HEK293 (cell line): ENCODE measurements at regions not wholly inside any gene's neighbourhood (a gene's known extent, or its start where the extent isn't known, plus 50 kb on each side); places are given as distances from the start of the nearest gene placed in this dataset.

Experiments
- CTCF ChIA-PET: fragments of 350-600 bp; formaldehyde crosslinking; extraction: SDS; loops from one replicate; lab custom pipeline; 2021; ENCODE audit warnings: antibody characterized with exemption; lab: Yijun Ruan, JAX
- POLR2A ChIA-PET: fragments of 300-600 bp; formaldehyde crosslinking; extraction: SDS; loops from one replicate; lab custom pipeline; 2020; ENCODE audit warnings: antibody characterized with exemption, inconsistent platforms; lab: Yijun Ruan, JAX
- H3K27ac ChIP-seq: fragments of 200-500 bp; sonication (Bioruptor generic); 2 replicates; pipeline ENCODE4 v1.5.1; 2014; ENCODE audit warnings: low read depth, low read length, control low read depth, inconsistent platforms; ENCODE audit errors: extremely low read depth
- H3K36me3 ChIP-seq, 2 experiments: fragments of 200-500 bp in 1 of 2; sonication (Bioruptor generic) in 1 of 2; 1 replicate in 1 of 2; 2 replicates in 1 of 2; pipeline ENCODE4 v1.5.1; 2014 to 2017; ENCODE audit warnings: inconsistent platforms in 2 of 2, low read length in 2 of 2; ENCODE audit not compliant: control insufficient read depth in 2 of 2, insufficient read depth in 1 of 2
- H3K4me1 ChIP-seq: fragments of 200-500 bp; sonication (Bioruptor generic); 2 replicates; pipeline ENCODE4 v1.5.1; 2014; ENCODE audit warnings: mild to moderate bottlenecking, low read length, inconsistent platforms; ENCODE audit not compliant: control insufficient read depth, insufficient read depth
- H3K4me3 ChIP-seq: 2 replicates; pipeline ENCODE4 v1.5.1; 2011; ENCODE audit warnings: low read depth, mild to moderate bottlenecking, control low read depth, low read length, moderate library complexity
- H3K9me3 ChIP-seq: fragments of 200-500 bp; sonication (Bioruptor generic); 2 replicates; pipeline ENCODE4 v1.5.1; 2014; ENCODE audit warnings: low read depth, low read length, inconsistent platforms; ENCODE audit not compliant: control insufficient read depth, insufficient read depth
- EGR2 ChIP-seq: fragments of 450-650 bp; formaldehyde crosslinking; IDR thresholded peaks from 2 replicates; pipeline ENCODE4 v1.5.1; 2016; ENCODE audit warnings: low read depth, missing biosample characterization, missing genetic modification characterization
- GLI4 ChIP-seq: fragments of 450-650 bp; formaldehyde crosslinking; IDR thresholded peaks from 2 replicates; pipeline ENCODE4 v1.5.1; 2016; ENCODE audit warnings: missing biosample characterization, missing genetic modification characterization
- IKZF3 ChIP-seq: fragments of 450-650 bp; IDR thresholded peaks from 2 replicates; pipeline ENCODE4 v1.5.0; 2018; ENCODE audit warnings: missing biosample characterization, mild to moderate bottlenecking, missing genetic modification characterization, moderate library complexity
- INSM2 ChIP-seq: fragments of 450-650 bp; formaldehyde crosslinking; IDR thresholded peaks from 2 replicates; pipeline ENCODE4 v1.5.1; 2016; ENCODE audit warnings: missing biosample characterization, missing genetic modification characterization
- PRDM4 ChIP-seq: fragments of 450-650 bp; formaldehyde crosslinking; IDR thresholded peaks from 2 replicates; pipeline ENCODE4 v1.5.1; 2017; ENCODE audit warnings: missing biosample characterization, missing genetic modification characterization
- SCRT1 ChIP-seq: fragments of 450-650 bp; formaldehyde crosslinking; IDR thresholded peaks from 2 replicates; pipeline ENCODE4 v1.5.1; 2016; ENCODE audit warnings: missing biosample characterization, missing genetic modification characterization, borderline replicate concordance
- ZBTB1 ChIP-seq: fragments of 450-650 bp; formaldehyde crosslinking; IDR thresholded peaks from 2 replicates; pipeline ENCODE4 v1.5.1; 2016; ENCODE audit warnings: missing biosample characterization, missing genetic modification characterization
- ZBTB17 ChIP-seq: fragments of 450-650 bp; formaldehyde crosslinking; IDR thresholded peaks from 2 replicates; pipeline ENCODE4 v1.5.1; 2016; ENCODE audit warnings: missing biosample characterization, missing genetic modification characterization
- ZFP3 ChIP-seq: fragments of 450-650 bp; formaldehyde crosslinking; IDR thresholded peaks from 2 replicates; pipeline ENCODE4 v1.5.1; 2016; ENCODE audit warnings: low read depth, missing biosample characterization, missing genetic modification characterization
- ZFP41 ChIP-seq: fragments of 450-650 bp; formaldehyde crosslinking; IDR thresholded peaks from 2 replicates; pipeline ENCODE4 v1.5.1; 2016; ENCODE audit warnings: missing biosample characterization, missing genetic modification characterization, borderline replicate concordance
- ZNF112 ChIP-seq: fragments of 450-650 bp; formaldehyde crosslinking; IDR thresholded peaks from 2 replicates; pipeline ENCODE4 v1.5.0; 2017; ENCODE audit warnings: missing biosample characterization, missing genetic modification characterization
- ZNF114 ChIP-seq: fragments of 450-650 bp; formaldehyde crosslinking; IDR thresholded peaks from 2 replicates; pipeline ENCODE4 v1.5.0; 2017; ENCODE audit warnings: missing biosample characterization, missing genetic modification characterization
- ZNF133 ChIP-seq: fragments of 450-650 bp; formaldehyde crosslinking; IDR thresholded peaks from 2 replicates; pipeline ENCODE4 v1.5.1; 2016; ENCODE audit warnings: missing biosample characterization, missing genetic modification characterization
- ZNF138 ChIP-seq: fragments of 450-650 bp; formaldehyde crosslinking; IDR thresholded peaks from 2 replicates; pipeline ENCODE4 v1.5.1; 2016; ENCODE audit warnings: missing biosample characterization, missing genetic modification characterization, borderline replicate concordance
- ZNF16 ChIP-seq: fragments of 450-650 bp; formaldehyde crosslinking; IDR thresholded peaks from 2 replicates; pipeline ENCODE4 v1.5.1; 2016; ENCODE audit warnings: low read depth, missing biosample characterization, missing genetic modification characterization
- ZNF174 ChIP-seq: fragments of 450-650 bp; formaldehyde crosslinking; IDR thresholded peaks from 2 replicates; pipeline ENCODE4 v1.5.0; 2017; ENCODE audit warnings: missing biosample characterization, mild to moderate bottlenecking, missing genetic modification characterization
- ZNF24 ChIP-seq: fragments of 450-650 bp; formaldehyde crosslinking; IDR thresholded peaks from 2 replicates; pipeline ENCODE4 v1.5.1; 2016; ENCODE audit warnings: missing biosample characterization, missing genetic modification characterization
- ZNF354C ChIP-seq: fragments of 450-650 bp; formaldehyde crosslinking; IDR thresholded peaks from 2 replicates; pipeline ENCODE4 v1.5.1; 2016; ENCODE audit warnings: missing biosample characterization, missing genetic modification characterization, low read depth, borderline replicate concordance
- ZNF362 ChIP-seq: fragments of 450-650 bp; formaldehyde crosslinking; IDR thresholded peaks from 2 replicates; pipeline ENCODE4 v1.5.1; 2016; ENCODE audit warnings: missing biosample characterization, missing genetic modification characterization
- ZNF596 ChIP-seq: fragments of 450-650 bp; IDR thresholded peaks from 2 replicates; pipeline ENCODE4 v1.5.0; 2018; ENCODE audit warnings: missing biosample characterization, mild to moderate bottlenecking, missing genetic modification characterization, moderate library complexity
- ZNF624 ChIP-seq: fragments of 450-650 bp; formaldehyde crosslinking; IDR thresholded peaks from 2 replicates; pipeline ENCODE4 v1.5.1; 2017; ENCODE audit warnings: missing biosample characterization, missing genetic modification characterization
- ZNF658 ChIP-seq: fragments of 450-650 bp; formaldehyde crosslinking; IDR thresholded peaks from 2 replicates; pipeline ENCODE4; 2016; ENCODE audit warnings: missing biosample characterization, missing genetic modification characterization
- ZNF660 ChIP-seq: fragments of 450-650 bp; IDR thresholded peaks from 2 replicates; pipeline ENCODE4 v1.5.1; 2018; ENCODE audit warnings: missing biosample characterization, mild to moderate bottlenecking, missing genetic modification characterization
- ZNF776 ChIP-seq: fragments of 450-650 bp; formaldehyde crosslinking; IDR thresholded peaks from 2 replicates; pipeline ENCODE4 v1.5.0; 2017; ENCODE audit warnings: missing biosample characterization, missing genetic modification characterization, borderline replicate concordance
- ZNF843 ChIP-seq: fragments of 450-650 bp; formaldehyde crosslinking; IDR thresholded peaks from 2 replicates; pipeline ENCODE4 v1.5.1; 2016; ENCODE audit warnings: missing biosample characterization, missing genetic modification characterization
- ZSCAN30 ChIP-seq: fragments of 450-650 bp; IDR thresholded peaks from 2 replicates; pipeline ENCODE4 v1.5.1; 2018; ENCODE audit warnings: missing biosample characterization, mild to moderate bottlenecking, missing genetic modification characterization, moderate library complexity
- TF ChIP-seq, protein P1 (sequence below): fragments of 450-650 bp; formaldehyde crosslinking; IDR thresholded peaks from 2 replicates; pipeline ENCODE4 v1.5.1; 2016; ENCODE audit warnings: missing biosample characterization, missing genetic modification characterization, low read depth

- H3K9me3 ChIP-seq: no peaks in the 10 kb centered on the region
- H3K27ac ChIP-seq: no peak overlapping the region
- ChIA-PET CTCF (no interaction called here), POLR2A (no interaction called here)
- H3K36me3 ChIP-seq: no peaks in the 10 kb centered on the region
- no peak overlapping the region for H3K4me3 ChIP-seq
- no peaks in the 10 kb centered on the region; the same call in 1 of the 2 replicates for H3K4me1 ChIP-seq
- TF ChIP-seq ZFP3 (tag by site-specific recombination) (peak; percentile 40; the same call in 1 of the 2 replicates), ZNF843 (tag by site-specific recombination) (no peak)
These were observed 49.9 kb upstream of the ATP2B2 start for GRCh38 chr3:10555263-10555662.

GRCh38 chr3:10556312-10556711 lies 50.9 kb upstream of the ATP2B2 start:
- no peak overlapping the region for H3K27ac ChIP-seq
- H3K4me1 ChIP-seq: no peaks in the 10 kb centered on the region; the same call in 1 of the 2 replicates
- ChIA-PET POLR2A (no interaction called here), CTCF (interaction anchor here (0.6 kb wide), 1 partner anchor 298 kb away, joined by 3 read pairs; no protein-coding TSS in a partner anchor)
- TF ChIP-seq, protein P1, sequence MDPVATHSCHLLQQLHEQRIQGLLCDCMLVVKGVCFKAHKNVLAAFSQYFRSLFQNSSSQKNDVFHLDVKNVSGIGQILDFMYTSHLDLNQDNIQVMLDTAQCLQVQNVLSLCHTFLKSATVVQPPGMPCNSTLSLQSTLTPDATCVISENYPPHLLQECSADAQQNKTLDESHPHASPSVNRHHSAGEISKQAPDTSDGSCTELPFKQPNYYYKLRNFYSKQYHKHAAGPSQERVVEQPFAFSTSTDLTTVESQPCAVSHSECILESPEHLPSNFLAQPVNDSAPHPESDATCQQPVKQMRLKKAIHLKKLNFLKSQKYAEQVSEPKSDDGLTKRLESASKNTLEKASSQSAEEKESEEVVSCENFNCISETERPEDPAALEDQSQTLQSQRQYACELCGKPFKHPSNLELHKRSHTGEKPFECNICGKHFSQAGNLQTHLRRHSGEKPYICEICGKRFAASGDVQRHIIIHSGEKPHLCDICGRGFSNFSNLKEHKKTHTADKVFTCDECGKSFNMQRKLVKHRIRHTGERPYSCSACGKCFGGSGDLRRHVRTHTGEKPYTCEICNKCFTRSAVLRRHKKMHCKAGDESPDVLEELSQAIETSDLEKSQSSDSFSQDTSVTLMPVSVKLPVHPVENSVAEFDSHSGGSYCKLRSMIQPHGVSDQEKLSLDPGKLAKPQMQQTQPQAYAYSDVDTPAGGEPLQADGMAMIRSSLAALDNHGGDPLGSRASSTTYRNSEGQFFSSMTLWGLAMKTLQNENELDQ: no peak
- TF ChIP-seq ZNF362 (tag by site-specific recombination): no peak
- no peak for TF ChIP-seq SCRT1 (tag by site-specific recombination)
- TF ChIP-seq ZNF16: no peak
- TF ChIP-seq GLI4 (tag by site-specific recombination): no peak
- no peak for TF ChIP-seq INSM2
- TF ChIP-seq ZNF114 (tag by site-specific recombination): no peak
- TF ChIP-seq ZNF133 (tag by site-specific recombination): no peak
- no peak for TF ChIP-seq ZNF624 (tag by site-specific recombination)
- no peak for TF ChIP-seq ZNF112 (tag by site-specific recombination)
- TF ChIP-seq EGR2 (tag by site-specific recombination): no peak
- no peak for TF ChIP-seq ZNF776 (tag by site-specific recombination)
- no peak for TF ChIP-seq IKZF3 (tag by site-specific recombination)
- TF ChIP-seq ZNF138 (tag by site-specific recombination): no peak
- H3K36me3 ChIP-seq: no peaks in the 10 kb centered on the region
- no peaks in the 10 kb centered on the region for H3K9me3 ChIP-seq
- no peak overlapping the region for H3K4me3 ChIP-seq

- Histone ChIP-seq H3K4me1 (no peaks in the 10 kb centered on the region), H3K27ac (no peak overlapping the region), H3K9me3 (no peaks in the 10 kb centered on the region), H3K36me3 (no peaks in the 10 kb centered on the region), H3K4me3 (no peak overlapping the region)
- ChIA-PET CTCF (no interaction called here), POLR2A (no interaction called here)
- TF ChIP-seq ZNF174 (tag by site-specific recombination) (no peak), ZNF660 (tag by site-specific recombination) (no peak), ZNF354C (tag by site-specific recombination) (no peak), ZNF596 (no peak), ZNF24 (tag by site-specific recombination) (no peak), PRDM4 (tag by site-specific recombination) (no peak), ZBTB1 (no peak), ZFP41 (tag by site-specific recombination) (no peak), ZBTB17 (tag by site-specific recombination) (no peak), IKZF3 (tag by site-specific recombination) (no peak), ZSCAN30 (tag by site-specific recombination) (no peak), ZNF658 (tag by site-specific recombination) (no peak)
These were observed 51.9 kb upstream of the ATP2B2 start for GRCh38 chr3:10557250-10557649.
